OCI-LY3 (cell line): ENCODE measurements at regions not wholly inside any gene's neighbourhood (a gene's known extent, or its start where the extent isn't known, plus 50 kb on each side); places are given as distances from the start of the nearest gene placed in this dataset.

Experiments used
- EZH2phosphoT487 ChIP-seq: fragments of 200-600 bp; shearing (Covaris generic); IDR thresholded peaks from 2 replicates; pipeline ENCODE4 v1.6.1; 2018; ENCODE audit warnings: antibody characterized with exemption, mixed run types, low read depth
- TF ChIP-seq, protein P1 (sequence below): fragments of 200-600, 300-600 bp; sonication (generic); IDR thresholded peaks from 2 replicates; pipeline ENCODE4 v1.5.1; 2014; ENCODE audit warnings: antibody characterized with exemption, low read length, low read depth

DNA sequence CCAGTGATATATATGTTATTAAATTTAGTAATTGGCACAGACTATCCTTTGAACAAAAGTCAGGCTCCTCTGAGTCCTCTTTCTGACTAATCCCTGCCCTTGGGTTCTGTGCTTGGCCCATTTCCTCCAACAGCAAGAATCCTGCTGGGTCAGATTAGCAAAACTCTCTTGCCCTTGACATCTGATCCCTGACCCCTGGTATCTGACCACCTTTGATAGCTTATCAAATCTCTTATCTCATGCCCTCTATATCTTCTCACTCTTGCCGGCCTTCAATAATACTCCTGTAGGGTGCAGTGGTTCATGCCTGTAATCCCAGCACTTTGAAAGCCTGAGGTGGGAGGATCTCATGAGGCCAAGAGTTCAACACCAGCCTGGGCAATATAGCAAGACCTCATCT, 245.5 kb upstream of the FAM47A start:
- TF ChIP-seq, protein P1, sequence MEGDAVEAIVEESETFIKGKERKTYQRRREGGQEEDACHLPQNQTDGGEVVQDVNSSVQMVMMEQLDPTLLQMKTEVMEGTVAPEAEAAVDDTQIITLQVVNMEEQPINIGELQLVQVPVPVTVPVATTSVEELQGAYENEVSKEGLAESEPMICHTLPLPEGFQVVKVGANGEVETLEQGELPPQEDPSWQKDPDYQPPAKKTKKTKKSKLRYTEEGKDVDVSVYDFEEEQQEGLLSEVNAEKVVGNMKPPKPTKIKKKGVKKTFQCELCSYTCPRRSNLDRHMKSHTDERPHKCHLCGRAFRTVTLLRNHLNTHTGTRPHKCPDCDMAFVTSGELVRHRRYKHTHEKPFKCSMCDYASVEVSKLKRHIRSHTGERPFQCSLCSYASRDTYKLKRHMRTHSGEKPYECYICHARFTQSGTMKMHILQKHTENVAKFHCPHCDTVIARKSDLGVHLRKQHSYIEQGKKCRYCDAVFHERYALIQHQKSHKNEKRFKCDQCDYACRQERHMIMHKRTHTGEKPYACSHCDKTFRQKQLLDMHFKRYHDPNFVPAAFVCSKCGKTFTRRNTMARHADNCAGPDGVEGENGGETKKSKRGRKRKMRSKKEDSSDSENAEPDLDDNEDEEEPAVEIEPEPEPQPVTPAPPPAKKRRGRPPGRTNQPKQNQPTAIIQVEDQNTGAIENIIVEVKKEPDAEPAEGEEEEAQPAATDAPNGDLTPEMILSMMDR, result no peak
- TF ChIP-seq EZH2phosphoT487, result no peak
